PC-9 (cell line): ENCODE measurements at regions not wholly inside any gene's neighbourhood (a gene's known extent, or its start where the extent isn't known, plus 50 kb on each side); places are given as distances from the start of the nearest gene placed in this dataset.

Experiments used
- CTCF ChIP-seq: fragments of 200-600 bp; sonication (generic); conservative IDR thresholded peaks from 2 replicates; pipeline ENCODE4 v1.6.1; 2017; ENCODE audit warnings: mixed run types, antibody characterized with exemption, mild to moderate bottlenecking, moderate library complexity
- EZH2 ChIP-seq: fragments of 200-600 bp; sonication (generic); IDR thresholded peaks from 2 replicates; pipeline ENCODE4 v1.8.0; 2017; ENCODE audit warnings: antibody characterized with exemption, low read depth

GRCh38 chr12:17999174-17999801 is 90.7 kb downstream of the RERGL start:
- no peak for TF ChIP-seq CTCF
- no peak for TF ChIP-seq EZH2
